OCI-LY7 (cell line): ENCODE measurements at regions not wholly inside any gene's neighbourhood (a gene's known extent, or its start where the extent isn't known, plus 50 kb on each side); places are given as distances from the start of the nearest gene placed in this dataset.

ENCODE experiments used
- CTCF ChIP-seq: fragments of 200-600 bp; sonication (generic); conservative IDR thresholded peaks from 2 replicates; pipeline ENCODE4 v1.5.1; 2014; ENCODE audit warnings: mild to moderate bottlenecking, antibody characterized with exemption, low read length, moderate library complexity, mixed read lengths
- EZH2phosphoT487 ChIP-seq: fragments of 200-600 bp; sonication (generic); IDR thresholded peaks from 2 replicates; pipeline ENCODE4 v1.6.1; 2018; ENCODE audit warnings: low read depth, borderline replicate concordance, mild to moderate bottlenecking, mixed run types, antibody characterized with exemption, low read length, moderate library complexity, mixed read lengths

GRCh38 chr4:147351083-147351787 lies 129.7 kb upstream of the EDNRA start:
- no peak for TF ChIP-seq CTCF
- no peak for TF ChIP-seq EZH2phosphoT487
